ENCODE measurements at regions not wholly inside any gene's neighbourhood (a gene's known extent, or its start where the extent isn't known, plus 50 kb on each side); places are given as distances from the start of the nearest gene placed in this dataset.

DNA sequence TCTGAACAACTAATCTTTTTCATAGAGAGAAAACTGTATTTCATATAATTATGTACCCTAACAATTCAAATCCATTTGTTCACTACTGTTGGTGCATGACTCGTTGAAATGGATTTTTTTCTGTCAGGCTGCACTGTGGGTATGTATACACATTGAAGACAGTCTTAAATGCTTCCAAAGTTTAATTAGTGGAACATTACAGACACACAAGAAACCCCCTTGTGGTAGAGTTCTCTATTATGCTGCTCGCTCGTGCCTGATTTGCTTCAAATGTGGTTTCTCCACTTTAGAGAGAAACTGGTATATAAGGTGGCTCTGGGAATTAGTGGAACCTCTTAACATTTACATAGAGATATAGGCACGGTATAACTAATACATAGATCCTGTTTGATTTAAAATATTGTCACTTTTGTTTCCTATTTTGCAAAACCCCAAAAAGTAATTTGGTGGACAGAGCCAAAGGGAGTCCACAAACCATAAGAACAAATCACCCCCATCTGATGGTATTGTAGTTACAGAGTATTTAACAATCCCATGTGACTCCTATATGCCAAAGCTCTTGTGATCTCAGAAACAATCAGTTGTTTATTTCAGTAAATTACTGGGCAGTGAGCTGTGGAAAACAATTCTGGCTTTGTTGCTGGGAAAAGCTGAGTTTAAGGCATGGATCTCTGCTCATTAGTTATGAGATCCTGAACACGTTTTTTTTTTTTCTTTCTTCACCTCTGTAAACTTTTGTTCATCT is 159.5 kb downstream of the BRMS1L start:
- H3K4me1 ChIP-seq = no peaks in the 10 kb centered on the region
- H3K27ac ChIP-seq (replicated peaks in 1 of 4) = no peak overlapping the region
- no peaks in the 10 kb centered on the region for H3K36me3 ChIP-seq
- H3K27me3 ChIP-seq = no peaks in the 10 kb centered on the region
- no peaks in the 10 kb centered on the region for H3K9me3 ChIP-seq
- peak; percentile 21 for DNase-seq (ENCODE audit: extremely low spot score)
- H3K4me3 ChIP-seq = no peak overlapping the region
- 44% methylated on average over 5 of the region's 5 CpGs for WGBS
- TF ChIP-seq, protein P1, sequence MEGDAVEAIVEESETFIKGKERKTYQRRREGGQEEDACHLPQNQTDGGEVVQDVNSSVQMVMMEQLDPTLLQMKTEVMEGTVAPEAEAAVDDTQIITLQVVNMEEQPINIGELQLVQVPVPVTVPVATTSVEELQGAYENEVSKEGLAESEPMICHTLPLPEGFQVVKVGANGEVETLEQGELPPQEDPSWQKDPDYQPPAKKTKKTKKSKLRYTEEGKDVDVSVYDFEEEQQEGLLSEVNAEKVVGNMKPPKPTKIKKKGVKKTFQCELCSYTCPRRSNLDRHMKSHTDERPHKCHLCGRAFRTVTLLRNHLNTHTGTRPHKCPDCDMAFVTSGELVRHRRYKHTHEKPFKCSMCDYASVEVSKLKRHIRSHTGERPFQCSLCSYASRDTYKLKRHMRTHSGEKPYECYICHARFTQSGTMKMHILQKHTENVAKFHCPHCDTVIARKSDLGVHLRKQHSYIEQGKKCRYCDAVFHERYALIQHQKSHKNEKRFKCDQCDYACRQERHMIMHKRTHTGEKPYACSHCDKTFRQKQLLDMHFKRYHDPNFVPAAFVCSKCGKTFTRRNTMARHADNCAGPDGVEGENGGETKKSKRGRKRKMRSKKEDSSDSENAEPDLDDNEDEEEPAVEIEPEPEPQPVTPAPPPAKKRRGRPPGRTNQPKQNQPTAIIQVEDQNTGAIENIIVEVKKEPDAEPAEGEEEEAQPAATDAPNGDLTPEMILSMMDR (IDR thresholded peaks at IDR 0.05) = no peak
- no peak for TF ChIP-seq POLR2AphosphoS5 (IDR thresholded peaks at IDR 0.05)
- no peak for TF ChIP-seq EP300 (IDR thresholded peaks at IDR 0.05)
- intact Hi-C loops (cut with DNase I) = no loop called here

GRCh38 chr14:35979531-35979930 is 153.4 kb downstream of the BRMS1L start:
- no peak overlapping the region for H3K27ac ChIP-seq (replicated peaks in 1 of 4)
- H3K27me3 ChIP-seq = no peaks in the 10 kb centered on the region
- TF ChIP-seq EP300 (IDR thresholded peaks at IDR 0.05) = no peak
- no peak for TF ChIP-seq POLR2A (IDR thresholded peaks at IDR 0.05; ENCODE audit: low read depth)
- no peak for TF ChIP-seq POLR2AphosphoS5 (IDR thresholded peaks at IDR 0.05)
- peak; percentile 29 for DNase-seq (ENCODE audit: extremely low spot score)
- 76% methylated on average over 6 of the region's 6 CpGs for WGBS
- H3K9me3 ChIP-seq = no peaks in the 10 kb centered on the region
- intact Hi-C loops (cut with DNase I) = no loop called here
- no peaks in the 10 kb centered on the region for H3K4me1 ChIP-seq
- no peaks in the 10 kb centered on the region for H3K36me3 ChIP-seq
- H3K4me3 ChIP-seq = no peak overlapping the region

DNA sequence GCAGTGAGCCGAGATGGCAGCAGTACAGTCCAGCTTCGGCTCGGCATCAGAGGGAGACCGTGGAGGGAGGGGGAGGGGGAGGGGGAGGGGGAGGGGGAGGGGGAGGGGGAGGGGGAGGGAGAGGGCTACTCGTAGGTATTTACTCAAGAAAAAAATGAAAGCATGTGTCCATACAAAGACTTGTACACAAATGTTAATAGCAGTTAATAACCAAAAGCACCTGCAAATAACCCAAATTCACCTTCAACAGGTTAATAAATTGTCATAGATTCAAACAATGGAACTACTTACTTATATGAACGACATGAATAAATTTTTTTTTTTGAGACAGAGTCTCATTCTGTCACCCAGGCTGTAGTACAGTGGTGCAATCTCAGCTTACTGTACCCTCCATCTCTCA is 152.4 kb downstream of the BRMS1L start:
- TF ChIP-seq, protein P1 (IDR thresholded peaks at IDR 0.05) = no peak
- no peak for TF ChIP-seq EP300 (IDR thresholded peaks at IDR 0.05)
- TF ChIP-seq POLR2A (IDR thresholded peaks at IDR 0.05; ENCODE audit: low read depth) = no peak
- no peak for TF ChIP-seq POLR2AphosphoS5 (IDR thresholded peaks at IDR 0.05)
- no peak for DNase-seq (ENCODE audit: extremely low spot score)
- Histone ChIP-seq H3K4me3 (no peak overlapping the region), H3K4me1 (no peaks in the 10 kb centered on the region), H3K27ac (replicated peaks in 1 of 4) (no peak overlapping the region), H3K27me3 (no peaks in the 10 kb centered on the region), H3K36me3 (no peaks in the 10 kb centered on the region), H3K9me3 (no peaks in the 10 kb centered on the region)
- 53% methylated on average over 6 of the region's 6 CpGs for WGBS
- intact Hi-C loops (cut with DNase I) = no loop called here

GRCh38 chr14:35975814-35976213 is 149.7 kb downstream of the BRMS1L start:
- no peak overlapping the region for H3K4me3 ChIP-seq
- no peaks in the 10 kb centered on the region for H3K4me1 ChIP-seq
- no peak overlapping the region for H3K27ac ChIP-seq (replicated peaks in 1 of 4)
- TF ChIP-seq, protein P1 (IDR thresholded peaks at IDR 0.05) = no peak
- TF ChIP-seq EP300 (IDR thresholded peaks at IDR 0.05) = no peak
- no peaks in the 10 kb centered on the region for H3K27me3 ChIP-seq
- intact Hi-C loops (cut with DNase I) = no loop called here
- no peaks in the 10 kb centered on the region for H3K9me3 ChIP-seq
- no peaks in the 10 kb centered on the region for H3K36me3 ChIP-seq
- WGBS = 73% methylated on average over 4 of the region's 4 CpGs
- DNase-seq (ENCODE audit: extremely low spot score) = no peak

- Histone ChIP-seq H3K4me3 (no peak overlapping the region), H3K4me1 (no peaks in the 10 kb centered on the region), H3K9me3 (no peaks in the 10 kb centered on the region), H3K27me3 (no peaks in the 10 kb centered on the region), H3K27ac (replicated peaks in 1 of 4) (no peak overlapping the region), H3K36me3 (no peaks in the 10 kb centered on the region)
- DNase-seq (ENCODE audit: extremely low spot score) = no peak
- 24% methylated on average over 1 of the region's 1 CpG for WGBS
- TF ChIP-seq EP300 (IDR thresholded peaks at IDR 0.05) (no peak), POLR2A (IDR thresholded peaks at IDR 0.05; ENCODE audit: low read depth) (no peak), POLR2AphosphoS5 (IDR thresholded peaks at IDR 0.05) (no peak)
- TF ChIP-seq, protein P1 (IDR thresholded peaks at IDR 0.05) = no peak
- intact Hi-C loops (cut with DNase I) = no loop called here
Measured at GRCh38 chr14:35973770-35974169, 147.6 kb downstream of the BRMS1L start.
